OCI-LY7 (cell line): ENCODE measurements at regions not wholly inside any gene's neighbourhood (a gene's known extent, or its start where the extent isn't known, plus 50 kb on each side); places are given as distances from the start of the nearest gene placed in this dataset.

ENCODE experiments used
- BruUV-seq: library from RNA; stranded (reverse); fragments of 400-500 nt; replicated peaks from 2 replicates; lab custom pipeline; 2021; lab: Mats Ljungman, UMichigan
- CTCF ChIA-PET: fragments of 300-600 bp; sonication (Branson Sonifier 250); formaldehyde crosslinking; loops from one replicate; lab custom pipeline; 2022; ENCODE audit warnings: antibody characterized with exemption; ENCODE audit not compliant: unreplicated experiment; lab: Charles Lee
- POLR2A ChIA-PET: fragments of 300-600 bp; sonication (Branson Sonifier 250); formaldehyde crosslinking; loops from one replicate; lab custom pipeline; 2022; ENCODE audit warnings: antibody characterized with exemption; lab: Charles Lee
- DNase-seq: peaks from one replicate; pipeline ENCODE4 v3.0.0-alpha.2; 2015; ENCODE audit warnings: low spot score
- H2AFZ ChIP-seq: fragments of 200-600 bp; sonication (generic), shearing (Covaris generic); 2 replicates; pipeline ENCODE4 v1.6.1; 2014; ENCODE audit warnings: mild to moderate bottlenecking, antibody characterized with exemption, low read length, moderate library complexity
- H3K27ac ChIP-seq: fragments of 200-600 bp; sonication (generic); 2 replicates; pipeline ENCODE4 v1.5.1; 2014; ENCODE audit warnings: mixed run types, low read depth, mild to moderate bottlenecking, moderate library complexity, low read length, inconsistent platforms; ENCODE audit not compliant: poor library complexity, severe bottlenecking
- H3K36me3 ChIP-seq: fragments of 200-600 bp; sonication (generic); 2 replicates; pipeline ENCODE4 v1.6.1; 2014; ENCODE audit warnings: mild to moderate bottlenecking, antibody characterized with exemption, low read length, moderate library complexity, mixed read lengths; ENCODE audit not compliant: insufficient read depth
- H3K4me1 ChIP-seq: fragments of 200-600 bp; sonication (generic); 2 replicates; pipeline ENCODE4 v1.5.1; 2014; ENCODE audit warnings: mild to moderate bottlenecking, low read length; ENCODE audit not compliant: insufficient read depth, poor library complexity, severe bottlenecking
- H3K4me2 ChIP-seq: fragments of 200-600 bp; sonication (generic); 2 replicates; pipeline ENCODE4 v1.6.1; 2014; ENCODE audit warnings: mild to moderate bottlenecking, low read length
- H3K4me3 ChIP-seq: fragments of 200-600 bp; sonication (generic); 2 replicates; pipeline ENCODE4 v1.5.1; 2014; ENCODE audit warnings: mild to moderate bottlenecking, low read depth, low read length; ENCODE audit not compliant: poor library complexity, severe bottlenecking
- H3K79me2 ChIP-seq: fragments of 200-600 bp; sonication (generic); 2 replicates; pipeline ENCODE4 v1.6.1; 2016; ENCODE audit warnings: low read depth, mild to moderate bottlenecking, low read length, moderate library complexity, mixed read lengths; ENCODE audit not compliant: insufficient read depth
- H3K9me2 ChIP-seq: fragments of 200-600 bp; sonication (generic); 2 replicates; pipeline ENCODE4 v1.6.1; 2016; ENCODE audit warnings: mild to moderate bottlenecking, low read length, mixed read lengths; ENCODE audit not compliant: insufficient read depth
- H3K9me3 ChIP-seq: fragments of 200-600 bp; sonication (generic); 2 replicates; pipeline ENCODE4 v1.6.1; 2014; ENCODE audit warnings: mild to moderate bottlenecking, mixed run types, low read length, mixed read lengths
- H4K20me1 ChIP-seq: fragments of 200-600 bp; sonication (generic); 2 replicates; pipeline ENCODE4 v1.6.1; 2014; ENCODE audit warnings: mild to moderate bottlenecking, antibody characterized with exemption, low read length, moderate library complexity, mixed read lengths; ENCODE audit not compliant: insufficient read depth
- EZH2phosphoT487 ChIP-seq: fragments of 200-600 bp; sonication (generic); IDR thresholded peaks from 2 replicates; pipeline ENCODE4 v1.6.1; 2018; ENCODE audit warnings: low read depth, borderline replicate concordance, mild to moderate bottlenecking, mixed run types, antibody characterized with exemption, low read length, moderate library complexity, mixed read lengths
- intact Hi-C: fragments of 100-400 bp; cut with micrococcal nuclease; formaldehyde crosslinking; loops from one replicate; pipeline ENCODE4 v1.10.0; 2022; ENCODE audit not compliant: unreplicated experiment
- TF ChIP-seq, protein P1 (sequence below): fragments of 200-600 bp; sonication (generic); conservative IDR thresholded peaks from 2 replicates; pipeline ENCODE4 v1.5.1; 2014; ENCODE audit warnings: mild to moderate bottlenecking, antibody characterized with exemption, low read length, moderate library complexity, mixed read lengths

GRCh38 chr3:104909198-104909597 lies 457.5 kb upstream of the ALCAM start:
- H3K36me3 ChIP-seq: no peaks in the 10 kb centered on the region
- H3K9me2 ChIP-seq: no peaks in the 10 kb centered on the region
- H3K4me3 ChIP-seq: no peak overlapping the region
- H3K79me2 ChIP-seq: no peaks in the 10 kb centered on the region
- no peak for TF ChIP-seq EZH2phosphoT487
- TF ChIP-seq, protein P1, sequence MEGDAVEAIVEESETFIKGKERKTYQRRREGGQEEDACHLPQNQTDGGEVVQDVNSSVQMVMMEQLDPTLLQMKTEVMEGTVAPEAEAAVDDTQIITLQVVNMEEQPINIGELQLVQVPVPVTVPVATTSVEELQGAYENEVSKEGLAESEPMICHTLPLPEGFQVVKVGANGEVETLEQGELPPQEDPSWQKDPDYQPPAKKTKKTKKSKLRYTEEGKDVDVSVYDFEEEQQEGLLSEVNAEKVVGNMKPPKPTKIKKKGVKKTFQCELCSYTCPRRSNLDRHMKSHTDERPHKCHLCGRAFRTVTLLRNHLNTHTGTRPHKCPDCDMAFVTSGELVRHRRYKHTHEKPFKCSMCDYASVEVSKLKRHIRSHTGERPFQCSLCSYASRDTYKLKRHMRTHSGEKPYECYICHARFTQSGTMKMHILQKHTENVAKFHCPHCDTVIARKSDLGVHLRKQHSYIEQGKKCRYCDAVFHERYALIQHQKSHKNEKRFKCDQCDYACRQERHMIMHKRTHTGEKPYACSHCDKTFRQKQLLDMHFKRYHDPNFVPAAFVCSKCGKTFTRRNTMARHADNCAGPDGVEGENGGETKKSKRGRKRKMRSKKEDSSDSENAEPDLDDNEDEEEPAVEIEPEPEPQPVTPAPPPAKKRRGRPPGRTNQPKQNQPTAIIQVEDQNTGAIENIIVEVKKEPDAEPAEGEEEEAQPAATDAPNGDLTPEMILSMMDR: no peak
- ChIA-PET POLR2A (interaction anchor here (0.5 kb wide), 1 partner anchor 657 kb away, joined by 3 read pairs; no protein-coding TSS in a partner anchor), CTCF (no interaction called here)
- BruUV-seq: no TSS peak
- DNase-seq: no peak
- H3K27ac ChIP-seq: no peak overlapping the region
- no peaks in the 10 kb centered on the region for H4K20me1 ChIP-seq
- H2AFZ ChIP-seq: no peak overlapping the region
- no peaks in the 10 kb centered on the region for H3K4me1 ChIP-seq
- intact Hi-C loops: no loop called here
- H3K9me3 ChIP-seq: no peaks in the 10 kb centered on the region
- peak overlapping the region; percentile 0; the same call in 1 of the 2 replicates for H3K4me2 ChIP-seq

GRCh38 chr3:104909721-104910120 lies 457.0 kb upstream of the ALCAM start:
- CTCF ChIA-PET: no interaction called here
- BruUV-seq: no TSS peak
- intact Hi-C loops: no loop called here

GRCh38 chr3:104911376-104911775 lies 455.3 kb upstream of the ALCAM start:
- POLR2A ChIA-PET: interaction anchor here (0.6 kb wide), 1 partner anchor 589 kb away, joined by 3 read pairs; no protein-coding TSS in a partner anchor
- no peak for DNase-seq
- no peaks in the 10 kb centered on the region for H3K4me1 ChIP-seq
- no peak overlapping the region for H3K4me2 ChIP-seq
- intact Hi-C loops: no loop called here
- H3K9me2 ChIP-seq: no peaks in the 10 kb centered on the region
- TF ChIP-seq, protein P1: no peak
- TF ChIP-seq EZH2phosphoT487: no peak
- CTCF ChIA-PET: no interaction called here
- no peak overlapping the region for H3K4me3 ChIP-seq
- BruUV-seq: no TSS peak
- H3K79me2 ChIP-seq: no peaks in the 10 kb centered on the region
- no peak overlapping the region for H3K27ac ChIP-seq
- no peaks in the 10 kb centered on the region for H3K9me3 ChIP-seq
- no peaks in the 10 kb centered on the region for H3K36me3 ChIP-seq
- H4K20me1 ChIP-seq: no peaks in the 10 kb centered on the region
- no peak overlapping the region for H2AFZ ChIP-seq

More at GRCh38 chr3:104909721-104910120, 457.0 kb upstream of the ALCAM start:
- no peaks in the 10 kb centered on the region for H3K9me2 ChIP-seq
- H3K27ac ChIP-seq: no peak overlapping the region
- H3K9me3 ChIP-seq: no peaks in the 10 kb centered on the region
- H3K4me2 ChIP-seq: peak overlapping the region; percentile 7; the same call in 1 of the 2 replicates
- no peaks in the 10 kb centered on the region for H4K20me1 ChIP-seq
- no peaks in the 10 kb centered on the region for H3K4me1 ChIP-seq
- POLR2A ChIA-PET: no interaction called here
- H3K4me3 ChIP-seq: no peak overlapping the region
- H3K36me3 ChIP-seq: no peaks in the 10 kb centered on the region
- no peak for DNase-seq
- no peak overlapping the region for H2AFZ ChIP-seq
- H3K79me2 ChIP-seq: no peaks in the 10 kb centered on the region
- TF ChIP-seq, protein P1: no peak
- TF ChIP-seq EZH2phosphoT487: no peak
